Cerebellar cortex (tissue), 1 donor: ENCODE measurements at regions not wholly inside any gene's neighbourhood (a gene's known extent, or its start where the extent isn't known, plus 50 kb on each side); places are given as distances from the start of the nearest gene placed in this dataset.
"Not testable (repeated sequence)": the region's sequence is repeated elsewhere in the genome, so short reads cannot be mapped to it uniquely, and the experiment has no call there.

Source experiments
- DNase-seq: peaks from one replicate; pipeline ENCODE4 v3.0.0-alpha.2; 2015; ENCODE audit warnings: low spot score

- DNase-seq, result no peak
These were observed 62.4 kb upstream of the GMDS start for GRCh38 chr6:2307799-2308198.

DNA sequence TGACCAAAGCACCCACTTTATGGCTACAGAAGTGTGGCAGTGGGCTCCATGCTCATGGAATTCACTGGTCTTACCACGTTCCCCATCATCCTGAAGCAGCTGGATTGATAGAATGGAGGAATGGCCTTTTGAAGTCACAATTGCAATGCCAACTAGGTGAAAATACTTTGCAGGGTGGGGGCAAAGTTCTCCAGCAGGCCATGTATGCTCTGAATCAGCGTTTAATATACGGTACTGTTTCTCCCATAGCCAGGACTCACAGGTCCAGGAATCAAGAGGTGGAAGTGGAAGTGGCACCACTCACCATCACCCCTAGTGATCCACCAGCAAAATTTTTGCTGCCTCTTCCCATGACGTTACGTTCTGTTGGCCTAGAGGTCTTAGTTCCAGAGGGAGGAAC lies 60.5 kb upstream of the GMDS start:
- DNase-seq, result no peak

DNA sequence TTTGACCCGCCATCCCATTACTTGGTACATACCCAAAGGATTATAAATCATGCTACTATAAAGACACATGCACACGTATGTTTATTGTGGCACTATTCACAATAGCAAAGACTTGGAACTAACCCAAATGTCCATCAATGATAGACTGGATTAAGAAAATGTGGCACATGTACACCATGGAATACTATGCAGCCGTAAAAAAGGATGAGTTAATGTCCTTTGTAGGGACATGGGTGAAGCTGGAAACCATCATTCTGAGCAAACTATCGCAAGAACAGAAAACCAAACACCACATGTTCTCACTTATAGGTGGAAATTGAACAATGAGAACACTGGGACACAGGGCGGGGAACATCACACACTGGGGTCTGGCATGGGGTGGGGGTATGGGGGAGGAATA lies 57.1 kb upstream of the GMDS start:
- not testable (repeated sequence) for DNase-seq

DNA sequence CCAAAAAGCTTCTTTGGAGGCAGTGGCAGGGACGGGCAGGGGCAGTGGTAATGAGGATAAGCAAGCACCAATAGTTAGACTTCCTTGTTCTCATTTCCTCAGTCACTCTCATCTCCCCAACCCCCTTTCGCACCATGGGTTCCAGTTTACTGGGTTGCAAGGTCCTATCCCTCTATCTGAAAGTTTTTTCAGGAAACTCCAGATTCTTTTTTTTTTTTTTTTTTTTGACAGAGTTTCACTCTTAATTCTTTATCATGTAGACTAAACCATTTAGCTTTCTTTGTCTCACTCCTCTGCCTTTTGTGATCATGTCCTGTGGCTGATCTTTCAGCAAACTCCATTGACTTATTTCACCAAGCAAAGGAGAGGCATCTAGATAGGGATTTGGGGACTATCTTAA lies 51.4 kb upstream of the GMDS start:
- no peak for DNase-seq
